ENCODE measurements at regions not wholly inside any gene's neighbourhood (a gene's known extent, or its start where the extent isn't known, plus 50 kb on each side); places are given as distances from the start of the nearest gene placed in this dataset.

DNA sequence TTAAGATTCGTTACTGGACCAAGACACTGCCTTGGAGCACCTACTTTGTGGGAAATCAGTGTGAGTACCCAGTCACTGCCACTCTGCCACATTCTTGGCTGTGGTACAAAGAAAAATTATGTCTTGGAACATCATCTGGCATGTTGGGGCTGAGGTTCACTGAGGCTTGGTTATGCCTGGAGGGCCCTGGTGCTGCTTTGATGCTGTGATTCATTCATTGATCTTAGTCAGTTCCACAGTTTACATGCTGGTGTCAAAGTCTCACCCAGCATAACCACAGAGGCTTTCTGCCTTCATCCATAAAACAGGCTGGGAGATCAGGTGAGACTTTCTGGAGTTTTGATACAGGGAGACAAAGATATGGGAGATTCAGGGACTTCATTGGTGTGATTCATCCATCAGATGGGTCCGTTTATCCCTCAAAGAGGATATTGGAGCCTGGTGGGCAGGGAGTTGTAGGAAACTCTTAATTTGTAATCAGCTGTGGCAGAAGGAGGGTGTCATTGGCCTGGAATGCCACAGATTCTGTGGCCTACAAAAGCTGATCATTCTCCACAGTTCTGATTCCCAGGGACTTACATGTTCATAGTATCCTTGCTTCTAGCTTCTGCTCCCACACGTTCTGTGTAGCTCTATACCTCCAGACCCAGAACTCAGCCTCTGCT, 322.5 kb downstream of the PMP22 start:
- no peak for TF ChIP-seq EZH2 (IDR thresholded peaks at IDR 0.05; ENCODE audit: borderline replicate concordance, low read length)
- TF ChIP-seq, protein P1, sequence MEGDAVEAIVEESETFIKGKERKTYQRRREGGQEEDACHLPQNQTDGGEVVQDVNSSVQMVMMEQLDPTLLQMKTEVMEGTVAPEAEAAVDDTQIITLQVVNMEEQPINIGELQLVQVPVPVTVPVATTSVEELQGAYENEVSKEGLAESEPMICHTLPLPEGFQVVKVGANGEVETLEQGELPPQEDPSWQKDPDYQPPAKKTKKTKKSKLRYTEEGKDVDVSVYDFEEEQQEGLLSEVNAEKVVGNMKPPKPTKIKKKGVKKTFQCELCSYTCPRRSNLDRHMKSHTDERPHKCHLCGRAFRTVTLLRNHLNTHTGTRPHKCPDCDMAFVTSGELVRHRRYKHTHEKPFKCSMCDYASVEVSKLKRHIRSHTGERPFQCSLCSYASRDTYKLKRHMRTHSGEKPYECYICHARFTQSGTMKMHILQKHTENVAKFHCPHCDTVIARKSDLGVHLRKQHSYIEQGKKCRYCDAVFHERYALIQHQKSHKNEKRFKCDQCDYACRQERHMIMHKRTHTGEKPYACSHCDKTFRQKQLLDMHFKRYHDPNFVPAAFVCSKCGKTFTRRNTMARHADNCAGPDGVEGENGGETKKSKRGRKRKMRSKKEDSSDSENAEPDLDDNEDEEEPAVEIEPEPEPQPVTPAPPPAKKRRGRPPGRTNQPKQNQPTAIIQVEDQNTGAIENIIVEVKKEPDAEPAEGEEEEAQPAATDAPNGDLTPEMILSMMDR (IDR thresholded peaks at IDR 0.05; ENCODE audit: low read length): no peak
